HCT116 (cell line): ENCODE measurements at regions not wholly inside any gene's neighbourhood (a gene's known extent, or its start where the extent isn't known, plus 50 kb on each side); places are given as distances from the start of the nearest gene placed in this dataset.
"Not testable (repeated sequence)": the region's sequence is repeated elsewhere in the genome, so short reads cannot be mapped to it uniquely, and the experiment has no call there.

ENCODE experiments used
- ATAC-seq: fragments of 200-7000 bp; cut with Tn5 transposase; 2 replicates; pipeline ENCODE4 v1.9.1; 2020; ENCODE audit warnings: mild to moderate bottlenecking, moderate library complexity
- BruUV-seq: library from RNA; stranded (reverse); fragments of 400-500 nt; replicated peaks from 2 replicates; lab custom pipeline; 2021; lab: Mats Ljungman, UMichigan
- CTCF ChIA-PET: fragments of 300-600 bp; sonication (Branson Sonifier 250); formaldehyde crosslinking; loops from one replicate; lab custom pipeline; 2021; ENCODE audit warnings: antibody characterized with exemption; lab: Charles Lee
- POLR2A ChIA-PET: fragments of 300-600, 350-600 bp; sonication (Branson Sonifier 250); formaldehyde crosslinking; loops from one replicate; lab custom pipeline; 2021; ENCODE audit warnings: antibody characterized with exemption; lab: Charles Lee
- RAD21 ChIA-PET, 2 experiments: fragments of 300-600 bp; sonication (Branson Sonifier 250); formaldehyde crosslinking; loops; one replicate each; lab custom pipeline; 2023; ENCODE audit warnings: low total read pairs in 2 of 2; ENCODE audit not compliant: uncharacterized antibody in 2 of 2, unreplicated experiment in 2 of 2, low non-redundant PET in 1 of 2; lab: Charles Lee
- DNase-seq: peaks from one replicate; pipeline ENCODE4 v3.0.0-alpha.2; 2010; ENCODE audit warnings: low read depth, low spot score
- H2AFZ ChIP-seq: fragments of 200-600 bp; shearing (Covaris generic), sonication (generic); 2 replicates; pipeline ENCODE4 v1.6.1; 2017; ENCODE audit warnings: low read depth, mixed run types, mixed read lengths, antibody characterized with exemption, low read length; ENCODE audit not compliant: poor library complexity, severe bottlenecking
- H3K27ac ChIP-seq: 2 replicates; pipeline ENCODE4 v1.5.1; 2012; ENCODE audit warnings: low read depth, low read length
- H3K27me3 ChIP-seq: fragments of 200-600 bp; sonication (generic); 2 replicates; pipeline ENCODE4 v1.6.1; 2016; ENCODE audit warnings: mixed run types, low read length, mixed read lengths; ENCODE audit not compliant: insufficient read depth
- H3K36me3 ChIP-seq, 2 experiments: fragments of 200-500 bp in 1 of 2; fragments of 200-600 bp in 1 of 2; sonication (Bioruptor generic) in 1 of 2; sonication (generic) in 1 of 2; 2 replicates each; pipeline versions ENCODE4 v1.5.1 to v1.6.1; 2014 to 2016; ENCODE audit warnings: low read length in 2 of 2, inconsistent platforms in 1 of 2, mixed read lengths in 1 of 2, mixed run types in 1 of 2; ENCODE audit not compliant: insufficient read depth in 2 of 2, control insufficient read depth in 1 of 2
- H3K4me1 ChIP-seq, 2 experiments: fragments of 200-600 bp in 1 of 2; sonication (generic) in 1 of 2; 2 replicates each; pipeline versions ENCODE4 v1.5.1 to v1.6.1; 2012 to 2017; ENCODE audit warnings: low read length in 2 of 2, inconsistent platforms in 1 of 2, mild to moderate bottlenecking in 1 of 2, mixed read lengths in 1 of 2, mixed run types in 1 of 2, moderate library complexity in 1 of 2; ENCODE audit not compliant: insufficient read depth in 2 of 2, control insufficient read depth in 1 of 2
- H3K4me2 ChIP-seq: fragments of 200-600 bp; sonication (generic); 2 replicates; pipeline ENCODE4 v1.6.1; 2017; ENCODE audit warnings: mixed run types, low read length, mixed read lengths
- H3K4me3 ChIP-seq, 2 experiments: fragments of 200-600 bp in 1 of 2; sonication (generic) in 1 of 2; replicated peaks in 1 of 2; 2 replicates each; pipeline ENCODE4 v1.5.1; 2011 to 2016; ENCODE audit warnings: low read length in 2 of 2, control low read depth in 1 of 2, low read depth in 1 of 2, mild to moderate bottlenecking in 1 of 2, mixed read lengths in 1 of 2, mixed run types in 1 of 2
- H3K79me2 ChIP-seq: fragments of 200-600 bp; sonication (generic); 2 replicates; pipeline ENCODE4 v1.6.1; 2017; ENCODE audit warnings: mild to moderate bottlenecking, mixed run types, low read length, moderate library complexity, mixed read lengths; ENCODE audit not compliant: insufficient read depth
- H3K9ac ChIP-seq: fragments of 200-600 bp; sonication (generic); 2 replicates; pipeline ENCODE4 v1.6.1; 2016; ENCODE audit warnings: low read length, mixed read lengths
- H3K9me2 ChIP-seq: fragments of 200-600 bp; sonication (generic), shearing (Covaris generic); 2 replicates; pipeline ENCODE4 v1.6.1; 2017; ENCODE audit warnings: mixed run types, mild to moderate bottlenecking, moderate library complexity; ENCODE audit not compliant: insufficient read depth
- H3K9me3 ChIP-seq, 2 experiments: fragments of 200-500 bp in 1 of 2; fragments of 200-600 bp in 1 of 2; sonication (Bioruptor generic) in 1 of 2; sonication (generic) in 1 of 2; 2 replicates each; pipeline ENCODE4 v1.6.1; 2014 to 2017; ENCODE audit warnings: low read length in 2 of 2, mixed read lengths in 2 of 2, inconsistent platforms in 1 of 2, low read depth in 1 of 2, mild to moderate bottlenecking in 1 of 2, mixed run types in 1 of 2, moderate library complexity in 1 of 2; ENCODE audit not compliant: control insufficient read depth in 1 of 2, insufficient read depth in 1 of 2
- H4K20me1 ChIP-seq: fragments of 200-600 bp; sonication (generic), shearing (Covaris generic); 2 replicates; pipeline ENCODE4 v1.6.1; 2017; ENCODE audit warnings: mixed run types, mild to moderate bottlenecking, moderate library complexity; ENCODE audit not compliant: insufficient read depth
- CEBPB ChIP-seq: IDR thresholded peaks from 2 replicates; pipeline ENCODE4 v1.6.1; 2012; ENCODE audit warnings: low read depth
- POLR2A ChIP-seq: IDR thresholded peaks from 2 replicates; pipeline ENCODE4 v1.7.0; 2011; ENCODE audit warnings: borderline replicate concordance; ENCODE audit not compliant: insufficient read depth, insufficient read length; ENCODE audit errors: extremely low read depth
- POLR2AphosphoS5 ChIP-seq: IDR thresholded peaks from 2 replicates; pipeline ENCODE4 v1.6.1; 2011; ENCODE audit warnings: mild to moderate bottlenecking, low read depth, low read length, moderate library complexity
- SIN3A ChIP-seq: IDR thresholded peaks from 2 replicates; pipeline ENCODE4 v1.6.1; 2012; ENCODE audit warnings: low read depth
- TCF7L2 ChIP-seq: IDR thresholded peaks from 2 replicates; pipeline ENCODE4 v1.7.0; 2011; ENCODE audit warnings: borderline replicate concordance, inconsistent platforms; ENCODE audit not compliant: insufficient read depth, insufficient read length; ENCODE audit errors: extremely low read depth
- ZNF274 ChIP-seq: fragments of 200-500 bp; sonication (Bioruptor generic); IDR thresholded peaks from 2 replicates; pipeline ENCODE4 v1.6.1; 2014; ENCODE audit warnings: mild to moderate bottlenecking, low read depth, low read length, inconsistent platforms
- intact Hi-C: fragments of 100-400 bp; cut with micrococcal nuclease; formaldehyde crosslinking; loops from 2 replicates; pipeline ENCODE4 v1.10.0; 2022
- TF ChIP-seq, protein P1 (sequence below): IDR thresholded peaks from 2 replicates; pipeline ENCODE4 v1.6.1; 2011; ENCODE audit warnings: mild to moderate bottlenecking, low read length, moderate library complexity; ENCODE audit not compliant: insufficient replicate concordance; ENCODE audit errors: extremely low read depth
- TF ChIP-seq, protein P2 (sequence below), 3 experiments: fragments of 200-600 bp in 1 of 3; sonication (generic) in 1 of 3; IDR thresholded peaks in 2 of 3; conservative IDR thresholded peaks in 1 of 3; 2 replicates each; pipeline ENCODE4 v1.5.1; 2012 to 2017; ENCODE audit warnings: low read depth in 2 of 3, low read length in 2 of 3, antibody characterized with exemption in 1 of 3, borderline replicate concordance in 1 of 3, control low read depth in 1 of 3, mild to moderate bottlenecking in 1 of 3, mixed read lengths in 1 of 3, mixed run types in 1 of 3, moderate library complexity in 1 of 3; ENCODE audit not compliant: insufficient read depth in 1 of 3

- TF ChIP-seq, protein P1, sequence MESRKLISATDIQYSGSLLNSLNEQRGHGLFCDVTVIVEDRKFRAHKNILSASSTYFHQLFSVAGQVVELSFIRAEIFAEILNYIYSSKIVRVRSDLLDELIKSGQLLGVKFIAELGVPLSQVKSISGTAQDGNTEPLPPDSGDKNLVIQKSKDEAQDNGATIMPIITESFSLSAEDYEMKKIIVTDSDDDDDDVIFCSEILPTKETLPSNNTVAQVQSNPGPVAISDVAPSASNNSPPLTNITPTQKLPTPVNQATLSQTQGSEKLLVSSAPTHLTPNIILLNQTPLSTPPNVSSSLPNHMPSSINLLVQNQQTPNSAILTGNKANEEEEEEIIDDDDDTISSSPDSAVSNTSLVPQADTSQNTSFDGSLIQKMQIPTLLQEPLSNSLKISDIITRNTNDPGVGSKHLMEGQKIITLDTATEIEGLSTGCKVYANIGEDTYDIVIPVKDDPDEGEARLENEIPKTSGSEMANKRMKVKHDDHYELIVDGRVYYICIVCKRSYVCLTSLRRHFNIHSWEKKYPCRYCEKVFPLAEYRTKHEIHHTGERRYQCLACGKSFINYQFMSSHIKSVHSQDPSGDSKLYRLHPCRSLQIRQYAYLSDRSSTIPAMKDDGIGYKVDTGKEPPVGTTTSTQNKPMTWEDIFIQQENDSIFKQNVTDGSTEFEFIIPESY: no peak
- TF ChIP-seq TCF7L2: no peak
Measured at GRCh38 chr20:55528482-55528881, 476.8 kb downstream of the CBLN4 start (continued).

DNA sequence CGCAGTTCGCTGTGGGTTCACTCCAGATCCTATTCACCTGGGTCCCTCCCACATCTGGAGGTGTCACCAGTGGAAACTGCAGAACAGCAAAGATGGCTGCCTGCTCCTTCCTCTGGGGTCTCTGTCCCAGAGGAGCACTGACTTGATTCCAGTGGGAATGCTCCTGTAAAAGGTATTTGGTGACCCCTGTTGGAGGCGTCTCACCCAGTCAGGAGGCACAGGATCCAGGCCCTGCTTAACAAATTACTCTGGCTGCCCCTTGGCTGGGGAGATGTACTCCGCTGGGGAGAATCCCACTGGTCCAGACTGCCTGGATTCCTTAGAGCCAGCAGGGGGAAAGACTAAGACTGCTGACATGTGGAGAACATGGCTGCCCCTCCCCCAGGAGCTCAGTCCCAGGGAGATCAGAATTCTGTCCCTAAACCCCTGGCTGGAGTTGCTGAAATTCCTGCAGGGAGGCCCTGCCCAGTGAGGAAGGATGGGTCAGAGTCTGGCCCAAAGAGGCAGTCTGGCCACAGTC is 483.0 kb downstream of the CBLN4 start:
- Histone ChIP-seq H4K20me1 (no peaks in the 10 kb centered on the region), H3K27ac (no peak overlapping the region), H3K36me3 (no peaks in the 10 kb centered on the region), H3K9me2 (no peaks in the 10 kb centered on the region), H3K4me3 (no peak overlapping the region), H3K4me2 (no peak overlapping the region), H3K9me3 (peaks cover 9 to 19% of the 10 kb centered on the region in 2 experiments; a peak in 2 of 4 replicates), H2AFZ (no peak overlapping the region), H3K9ac (no peak overlapping the region), H3K79me2 (no peaks in the 10 kb centered on the region), H3K27me3 (no peaks in the 10 kb centered on the region), H3K4me1 (no peaks in the 10 kb centered on the region)
- ChIA-PET POLR2A (no interaction called here), RAD21 (no interaction called here), CTCF (no interaction called here)
- intact Hi-C loops: no loop called here
- TF ChIP-seq, protein P2, sequence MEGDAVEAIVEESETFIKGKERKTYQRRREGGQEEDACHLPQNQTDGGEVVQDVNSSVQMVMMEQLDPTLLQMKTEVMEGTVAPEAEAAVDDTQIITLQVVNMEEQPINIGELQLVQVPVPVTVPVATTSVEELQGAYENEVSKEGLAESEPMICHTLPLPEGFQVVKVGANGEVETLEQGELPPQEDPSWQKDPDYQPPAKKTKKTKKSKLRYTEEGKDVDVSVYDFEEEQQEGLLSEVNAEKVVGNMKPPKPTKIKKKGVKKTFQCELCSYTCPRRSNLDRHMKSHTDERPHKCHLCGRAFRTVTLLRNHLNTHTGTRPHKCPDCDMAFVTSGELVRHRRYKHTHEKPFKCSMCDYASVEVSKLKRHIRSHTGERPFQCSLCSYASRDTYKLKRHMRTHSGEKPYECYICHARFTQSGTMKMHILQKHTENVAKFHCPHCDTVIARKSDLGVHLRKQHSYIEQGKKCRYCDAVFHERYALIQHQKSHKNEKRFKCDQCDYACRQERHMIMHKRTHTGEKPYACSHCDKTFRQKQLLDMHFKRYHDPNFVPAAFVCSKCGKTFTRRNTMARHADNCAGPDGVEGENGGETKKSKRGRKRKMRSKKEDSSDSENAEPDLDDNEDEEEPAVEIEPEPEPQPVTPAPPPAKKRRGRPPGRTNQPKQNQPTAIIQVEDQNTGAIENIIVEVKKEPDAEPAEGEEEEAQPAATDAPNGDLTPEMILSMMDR (IDR thresholded peaks at IDR 0.05 in 2 of 3, conservative IDR thresholded peaks at IDR 0.05 in 1 of 3; ENCODE audit: borderline replicate concordance in 1 of 3, insufficient read depth in 1 of 3, low read depth in 2 of 3, low read length in 2 of 3): no peak
- TF ChIP-seq ZNF274: no peak
- TF ChIP-seq POLR2AphosphoS5: no peak
- no peak for TF ChIP-seq SIN3A
- TF ChIP-seq POLR2A: no peak
- no peak for TF ChIP-seq CEBPB
- ATAC-seq (no peak), DNase-seq (no peak)
- no TSS peak for BruUV-seq

DNA sequence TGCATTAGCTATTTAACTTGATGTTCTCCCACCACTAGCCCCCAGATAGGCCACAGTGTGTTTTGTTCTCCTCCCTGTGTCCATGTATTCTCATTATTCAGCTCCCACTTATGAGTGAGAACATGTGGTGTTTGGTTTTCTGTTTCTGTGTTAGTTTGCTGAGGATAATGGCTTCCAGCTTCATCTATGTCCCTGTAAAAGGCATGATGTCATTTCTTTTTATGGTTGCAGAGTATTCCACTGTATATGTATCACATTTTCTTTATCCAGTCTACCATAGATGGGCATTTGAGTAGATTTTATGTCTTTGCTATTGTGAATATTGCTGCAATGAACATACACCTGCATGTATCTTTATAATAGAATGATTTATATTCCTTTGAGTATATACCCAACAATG is 487.7 kb downstream of the CBLN4 start:
- H4K20me1 ChIP-seq, BruUV-seq, intact Hi-C loops, H3K4me2 ChIP-seq, H3K36me3 ChIP-seq, DNase-seq, H3K4me1 ChIP-seq, H3K9me2 ChIP-seq, H2AFZ ChIP-seq, H3K27ac ChIP-seq, CTCF ChIA-PET, POLR2A ChIA-PET, H3K4me3 ChIP-seq, RAD21 ChIA-PET, H3K27me3 ChIP-seq, H3K9ac ChIP-seq, ATAC-seq, H3K79me2 ChIP-seq: not testable (repeated sequence)
- peaks cover 8 to 28% of the 10 kb centered on the region in 2 experiments; a peak in 2 of 4 replicates for H3K9me3 ChIP-seq
